ENCODE measurements at regions not wholly inside any gene's neighbourhood (a gene's known extent, or its start where the extent isn't known, plus 50 kb on each side); places are given as distances from the start of the nearest gene placed in this dataset.

DNA sequence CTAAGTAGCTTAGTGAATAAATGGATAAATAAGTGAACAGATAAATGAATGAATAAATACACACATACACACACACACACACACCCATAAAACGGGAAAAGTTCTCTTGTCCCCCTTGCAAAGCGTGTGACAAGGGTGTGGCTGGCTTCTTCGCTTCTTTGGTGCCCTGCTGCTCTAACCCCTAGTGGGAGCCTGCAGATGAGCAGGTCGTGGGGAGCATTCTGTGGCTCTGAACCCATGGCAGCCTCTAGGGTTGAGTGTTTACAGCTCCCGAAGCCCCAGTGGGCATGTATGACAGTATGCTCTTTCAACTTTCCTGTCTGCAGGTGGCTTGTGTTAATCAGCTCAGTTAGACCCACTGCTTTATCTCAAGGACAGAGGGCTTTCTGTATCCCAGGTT is 582.3 kb downstream of the EDEM1 start:
- Histone ChIP-seq H3K4me2 (ENCODE audit: low read depth, low read length) (no peak overlapping the region), H2AFZ (ENCODE audit: low read length) (no peak overlapping the region), H3K36me3 (replicated peaks in 1 of 2; ENCODE audit: control insufficient read depth in 1 of 2, insufficient read depth in 2 of 2, low read length in 2 of 2) (no peaks in the 10 kb centered on the region), H3K27me3 (ENCODE audit: control insufficient read depth in 1 of 2, insufficient read depth in 2 of 2, low read length in 2 of 2) (no peaks in the 10 kb centered on the region), H3K9me3 (ENCODE audit: low read length) (0 out of 2 replicates have a peak, but pooled peaks cover 4% of the 10 kb centered on the region), H3K79me2 (ENCODE audit: insufficient read depth, low read length) (no peaks in the 10 kb centered on the region), H3K4me1 (ENCODE audit: insufficient read depth, low read length) (no peaks in the 10 kb centered on the region), H3K9ac (ENCODE audit: insufficient read depth, low read depth, low read length) (no peak overlapping the region), H3K4me3 (replicated peaks in 1 of 3; ENCODE audit: insufficient read depth in 1 of 3, low read depth in 2 of 3, low read length in 3 of 3) (no peak overlapping the region), H4K20me1 (ENCODE audit: insufficient read depth, low read length) (no peaks in the 10 kb centered on the region), H3K27ac (ENCODE audit: extremely low read length, insufficient read depth, low read length) (no peak overlapping the region)
- no peak for ATAC-seq
- intact Hi-C loops (cut with micrococcal nuclease; ENCODE audit: unreplicated experiment) (no loop called here), in situ Hi-C loops (cut with HindIII; ENCODE audit: extremely low pct_ligation_motif_present, low pct_unique_long_range_greater_than_20kb) (no loop called here)
- ChIA-PET POLR2A (no interaction called here), CTCF (ENCODE audit: low intra/inter-chr PET ratio, low total read pairs) (no interaction called here)
- no peak for FAIRE-seq
- WGBS (ENCODE audit: low lambda C conversion rate) = 10% methylated on average over 3 of the region's 5 CpGs
- TF ChIP-seq ETV5 (CRISPR knock-in tag; IDR thresholded peaks at IDR 0.05; ENCODE audit: borderline replicate concordance) (no peak), CAMTA2 (CRISPR knock-in tag; IDR thresholded peaks at IDR 0.05; ENCODE audit: borderline replicate concordance) (no peak), NKX3-1 (CRISPR knock-in tag; IDR thresholded peaks at IDR 0.05) (no peak), GLI4 (CRISPR knock-in tag; IDR thresholded peaks at IDR 0.05; ENCODE audit: borderline replicate concordance) (no peak), ZNF484 (CRISPR knock-in tag; IDR thresholded peaks at IDR 0.05; ENCODE audit: borderline replicate concordance, low read depth) (no peak), CCDC6 (CRISPR knock-in tag; IDR thresholded peaks at IDR 0.05) (no peak), TRIM22 (IDR thresholded peaks at IDR 0.05) (no peak), NR2C2 (CRISPR knock-in tag; IDR thresholded peaks at IDR 0.05; ENCODE audit: borderline replicate concordance) (no peak), ZBTB20 (CRISPR knock-in tag; IDR thresholded peaks at IDR 0.05; ENCODE audit: borderline replicate concordance, low read depth) (no peak), ZNF556 (CRISPR knock-in tag; IDR thresholded peaks at IDR 0.05; ENCODE audit: borderline replicate concordance) (no peak), MBNL3 (CRISPR knock-in tag; conservative IDR thresholded peaks at IDR 0.05) (no peak), MAFG (CRISPR knock-in tag; IDR thresholded peaks at IDR 0.05) (no peak), RBM39 (IDR thresholded peaks at IDR 0.05; ENCODE audit: low read depth, low read length, poor library complexity, severe bottlenecking) (no peak), HOXA3 (CRISPR knock-in tag; IDR thresholded peaks at IDR 0.05) (no peak)
- TF ChIP-seq, protein P1, sequence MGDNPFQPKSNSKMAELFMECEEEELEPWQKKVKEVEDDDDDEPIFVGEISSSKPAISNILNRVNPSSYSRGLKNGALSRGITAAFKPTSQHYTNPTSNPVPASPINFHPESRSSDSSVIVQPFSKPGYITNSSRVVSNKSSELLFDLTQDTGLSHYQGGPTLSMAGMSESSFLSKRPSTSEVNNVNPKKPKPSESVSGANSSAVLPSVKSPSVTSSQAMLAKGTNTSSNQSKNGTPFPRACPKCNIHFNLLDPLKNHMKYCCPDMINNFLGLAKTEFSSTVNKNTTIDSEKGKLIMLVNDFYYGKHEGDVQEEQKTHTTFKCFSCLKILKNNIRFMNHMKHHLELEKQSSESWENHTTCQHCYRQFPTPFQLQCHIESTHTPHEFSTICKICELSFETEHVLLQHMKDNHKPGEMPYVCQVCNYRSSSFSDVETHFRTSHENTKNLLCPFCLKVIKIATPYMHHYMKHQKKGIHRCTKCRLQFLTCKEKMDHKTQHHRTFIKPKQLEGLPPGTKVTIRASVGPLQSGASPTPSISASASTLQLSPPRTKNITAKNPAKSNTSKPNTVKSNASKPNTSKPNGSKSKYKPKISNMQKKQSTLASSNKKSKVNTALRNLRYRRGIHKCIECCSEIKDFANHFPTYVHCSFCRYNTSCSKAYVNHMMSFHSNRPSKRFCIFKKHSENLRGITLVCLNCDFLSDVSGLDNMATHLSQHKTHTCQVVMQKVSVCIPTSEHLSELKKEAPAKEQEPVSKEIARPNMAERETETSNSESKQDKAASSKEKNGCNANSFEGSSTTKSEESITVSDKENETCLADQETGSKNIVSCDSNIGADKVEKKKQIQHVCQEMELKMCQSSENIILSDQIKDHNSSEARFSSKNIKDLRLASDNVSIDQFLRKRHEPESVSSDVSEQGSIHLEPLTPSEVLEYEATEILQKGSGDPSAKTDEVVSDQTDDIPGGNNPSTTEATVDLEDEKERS (CRISPR knock-in tag; IDR thresholded peaks at IDR 0.05) = no peak
- TF ChIP-seq, protein P2, sequence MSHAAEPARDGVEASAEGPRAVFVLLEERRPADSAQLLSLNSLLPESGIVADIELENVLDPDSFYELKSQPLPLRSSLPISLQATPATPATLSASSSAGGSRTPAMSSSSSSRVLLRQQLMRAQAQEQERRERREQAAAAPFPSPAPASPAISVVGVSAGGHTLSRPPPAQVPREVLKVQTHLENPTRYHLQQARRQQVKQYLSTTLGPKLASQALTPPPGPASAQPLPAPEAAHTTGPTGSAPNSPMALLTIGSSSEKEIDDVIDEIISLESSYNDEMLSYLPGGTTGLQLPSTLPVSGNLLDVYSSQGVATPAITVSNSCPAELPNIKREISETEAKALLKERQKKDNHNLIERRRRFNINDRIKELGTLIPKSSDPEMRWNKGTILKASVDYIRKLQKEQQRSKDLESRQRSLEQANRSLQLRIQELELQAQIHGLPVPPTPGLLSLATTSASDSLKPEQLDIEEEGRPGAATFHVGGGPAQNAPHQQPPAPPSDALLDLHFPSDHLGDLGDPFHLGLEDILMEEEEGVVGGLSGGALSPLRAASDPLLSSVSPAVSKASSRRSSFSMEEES (CRISPR knock-in tag; IDR thresholded peaks at IDR 0.05) = no peak
- BruUV-seq (replicated peaks) = no TSS peak
- no peak for DNase-seq (ENCODE audit: low spot score)
